Activated CD4-positive, CD25-positive, alpha-beta regulatory T cell treated with anti-CD3 and anti-CD28 coated beads, Interleukin-2, amount 50 U/mL, for 24 hours (primary cell): ENCODE measurements at regions not wholly inside any gene's neighbourhood (a gene's known extent, or its start where the extent isn't known, plus 50 kb on each side); places are given as distances from the start of the nearest gene placed in this dataset.

Experiments
- ATAC-seq, 2 donors: fragments of 150-1000 bp; cut with Tn5 transposase; one replicate each; pipeline ENCODE4 v1.10.0; 2021; ENCODE audit warnings: mild to moderate bottlenecking in 1 of 2, moderate library complexity in 1 of 2

DNA sequence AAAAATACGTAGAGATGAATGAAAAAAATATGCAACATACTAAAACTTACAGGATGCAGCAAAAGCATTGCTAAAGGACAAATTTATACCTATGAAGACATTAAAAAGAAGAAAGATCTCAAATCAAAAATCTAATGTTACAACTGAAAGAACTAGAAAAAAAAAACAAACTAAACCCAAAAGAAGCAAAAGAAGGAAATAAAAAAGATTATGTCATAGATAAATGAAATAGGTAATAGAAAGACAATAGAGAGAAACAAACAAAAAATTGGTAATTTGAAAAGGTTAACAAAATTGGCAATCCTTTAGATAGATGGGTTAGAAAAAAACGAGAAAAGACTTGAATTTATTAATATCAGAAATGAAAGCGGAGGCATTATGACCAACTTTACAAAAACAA, 1000.2 kb downstream of the TLE4 start:
- ATAC-seq, result no peak

DNA sequence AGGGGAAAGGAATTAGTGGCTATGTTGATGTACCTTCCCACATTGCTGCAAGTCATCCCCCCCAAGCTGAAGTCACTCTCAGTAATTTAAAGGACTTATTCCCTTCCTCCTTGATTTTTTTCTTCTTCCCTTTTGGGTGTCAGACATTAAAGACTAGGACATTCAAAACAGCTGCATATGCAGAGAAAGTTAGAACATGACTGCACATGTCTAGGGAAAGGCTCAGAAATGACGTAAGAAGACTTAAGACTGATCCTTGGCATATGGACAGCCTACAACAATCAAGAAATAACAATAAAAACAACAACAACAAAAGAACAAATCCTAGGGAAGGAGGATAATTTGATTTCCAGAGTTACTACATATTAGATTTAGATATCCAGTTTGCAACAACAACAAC, 997.5 kb downstream of the TLE4 start:
- ATAC-seq, result no peak

GRCh38 chr9:80561526-80561925, 989.8 kb downstream of the TLE4 start:
- ATAC-seq, result no peak

- ATAC-seq, result no peak
These were observed 989.2 kb downstream of the TLE4 start for GRCh38 chr9:80560976-80561375.

- no peak for ATAC-seq
These were observed 985.5 kb downstream of the TLE4 start for GRCh38 chr9:80557256-80557655.

DNA sequence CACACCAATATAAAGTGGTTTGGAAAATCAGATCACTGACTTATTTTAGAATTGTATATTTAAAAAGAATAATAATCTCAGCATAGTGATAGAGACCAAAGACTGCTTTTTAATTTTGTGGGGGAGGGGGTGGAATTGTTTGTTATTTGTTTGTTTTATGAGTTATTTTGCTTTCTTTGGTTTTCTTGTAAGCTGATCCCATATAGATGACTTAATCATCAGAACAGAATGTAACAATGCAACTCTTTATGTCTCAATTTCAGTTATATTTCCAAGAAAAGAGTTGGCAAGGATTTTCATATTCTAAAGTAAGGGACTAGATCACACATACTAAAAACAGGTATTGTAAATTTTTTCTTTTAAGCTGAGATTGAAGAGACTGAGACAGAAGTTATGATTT, 984.9 kb downstream of the TLE4 start:
- ATAC-seq, result no peak

DNA sequence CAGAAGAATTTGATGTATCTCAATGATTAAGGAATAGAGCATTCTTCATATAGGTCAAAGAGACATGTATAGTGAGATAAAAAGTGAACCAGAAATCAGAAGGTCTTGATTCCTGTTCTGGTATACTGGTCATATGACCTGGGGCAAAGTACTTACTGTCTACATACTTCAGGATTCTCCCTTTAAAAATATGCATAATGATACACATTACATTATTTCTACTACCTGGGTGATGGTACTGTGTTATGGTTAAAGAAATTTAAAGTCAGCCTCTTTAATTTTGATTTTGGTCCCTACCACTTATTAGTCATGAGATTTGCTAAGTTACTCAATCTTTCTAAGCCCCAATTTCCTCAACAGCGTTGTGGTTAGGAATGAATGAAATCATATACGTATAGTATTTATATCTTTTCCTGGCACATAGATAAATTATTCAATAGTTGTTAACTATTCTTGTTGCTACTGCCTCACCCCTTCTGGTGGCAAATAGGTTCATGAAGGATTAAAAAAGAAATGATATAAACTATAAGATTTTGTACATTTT, 984.1 kb downstream of the TLE4 start:
- no peak for ATAC-seq

- ATAC-seq, result no peak
These were observed 983.1 kb downstream of the TLE4 start for GRCh38 chr9:80554856-80555255.

GRCh38 chr9:80554301-80554700, 982.5 kb downstream of the TLE4 start:
- no peak for ATAC-seq

GRCh38 chr9:80552931-80553330, 981.2 kb downstream of the TLE4 start:
- ATAC-seq, result no peak

- ATAC-seq, result no peak
These were observed 978.4 kb downstream of the TLE4 start for GRCh38 chr9:80550181-80550580.

GRCh38 chr9:80547613-80548012, 975.8 kb downstream of the TLE4 start:
- no peak for ATAC-seq

- ATAC-seq, result no peak
These were observed 968.6 kb downstream of the TLE4 start for GRCh38 chr9:80540387-80540786.

DNA sequence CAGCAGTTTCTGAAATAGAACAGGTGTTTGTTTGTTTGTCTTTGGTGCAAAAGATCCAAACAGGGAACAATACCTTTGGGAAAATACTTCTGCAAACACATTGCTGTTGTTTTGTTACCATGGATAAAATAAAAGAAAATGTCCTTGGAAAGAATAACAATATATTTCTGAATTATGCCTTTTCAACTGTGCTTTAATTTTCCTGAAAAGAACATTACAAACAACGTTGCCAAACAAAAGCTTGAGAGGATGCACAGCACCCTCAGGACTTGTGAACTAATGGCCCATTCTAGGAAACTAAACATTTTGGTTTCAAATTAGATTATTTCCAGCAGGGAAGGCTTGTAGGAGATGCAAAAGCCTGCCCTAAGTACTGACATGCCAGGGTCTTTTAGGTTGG, 967.2 kb downstream of the TLE4 start:
- ATAC-seq, result no peak

DNA sequence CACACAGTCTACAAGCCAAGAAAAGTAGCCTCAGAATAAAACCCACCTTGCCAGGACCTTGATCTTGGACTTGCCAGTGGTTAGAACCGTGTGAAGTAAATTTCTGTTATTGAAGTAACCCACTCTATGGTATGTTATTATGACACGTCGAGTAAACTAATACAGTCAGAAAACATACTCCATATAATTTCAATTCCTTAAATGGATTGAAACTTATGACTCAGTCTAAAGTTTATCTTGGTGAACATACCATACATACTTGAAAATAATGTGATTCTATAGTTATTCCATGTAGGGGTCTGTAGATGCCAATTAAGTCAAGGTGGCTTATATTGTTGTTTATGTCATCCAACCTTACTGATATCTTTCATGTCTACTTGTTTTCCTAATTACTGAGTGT, 950.7 kb downstream of the TLE4 start:
- no peak for ATAC-seq

DNA sequence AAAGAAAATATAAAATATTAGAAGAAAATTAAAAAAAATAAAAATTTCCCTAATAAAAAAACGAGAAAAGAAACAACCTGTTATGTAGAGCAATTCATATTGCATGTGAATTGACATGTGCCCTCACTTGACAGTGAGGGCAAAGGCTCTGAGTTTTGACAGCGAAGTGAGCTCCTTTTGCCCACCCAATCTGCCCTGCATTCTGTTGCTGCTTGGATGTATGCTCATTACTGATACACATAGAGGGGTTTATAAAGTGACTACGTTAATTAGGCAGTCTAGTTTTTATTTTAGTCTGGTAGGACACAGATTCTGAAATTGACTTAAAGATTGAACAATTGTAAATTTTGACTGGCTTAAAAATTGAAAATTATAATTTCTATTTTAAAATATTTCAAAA, 949.4 kb downstream of the TLE4 start:
- no peak for ATAC-seq

DNA sequence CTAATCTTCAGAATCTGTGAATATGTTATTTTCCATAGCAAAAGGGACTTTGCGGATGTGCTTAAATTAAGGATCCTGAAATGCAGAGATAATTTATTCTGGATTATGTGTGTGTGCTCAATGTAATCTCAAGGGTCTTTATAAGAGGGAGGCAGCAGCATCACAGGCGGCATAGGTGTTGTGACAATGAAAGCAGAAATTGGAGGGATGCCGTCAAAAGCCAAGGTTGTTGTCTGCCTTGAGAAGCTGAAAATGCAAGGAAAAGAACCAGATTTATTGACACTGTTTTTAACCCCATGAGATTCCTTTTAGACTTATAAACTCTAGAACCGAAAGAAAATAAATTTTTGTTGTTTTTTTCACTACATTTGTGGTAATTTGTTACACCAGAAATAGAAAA, 948.5 kb downstream of the TLE4 start:
- no peak for ATAC-seq

DNA sequence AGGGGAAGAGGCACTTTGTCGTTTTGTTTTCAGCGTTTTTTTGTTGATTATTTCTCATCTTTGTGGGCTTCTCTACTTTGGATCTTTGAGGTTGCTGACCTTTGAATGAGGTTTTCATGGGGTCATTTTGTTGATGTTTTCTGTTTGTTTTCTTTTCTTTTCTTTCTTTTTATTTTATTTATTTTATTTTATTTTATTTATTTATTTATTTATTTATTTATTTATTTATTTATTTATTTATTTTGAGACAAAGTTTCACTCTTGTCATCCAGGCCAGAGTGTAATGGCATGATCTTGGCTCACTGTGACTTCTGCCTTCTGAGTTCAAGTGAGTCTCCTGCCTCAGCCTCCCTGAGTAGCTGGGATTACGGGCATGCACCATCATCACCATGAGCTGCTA, 946.7 kb downstream of the TLE4 start:
- ATAC-seq, result no peak

- no peak for ATAC-seq
These were observed 944.9 kb downstream of the TLE4 start for GRCh38 chr9:80516679-80517078.

- ATAC-seq, result no peak
These were observed 937.6 kb downstream of the TLE4 start for GRCh38 chr9:80509358-80509757.

- ATAC-seq, result no peak
These were observed 935.8 kb downstream of the TLE4 start for GRCh38 chr9:80507611-80508010.

GRCh38 chr9:80504601-80505230, 933.0 kb downstream of the TLE4 start:
- ATAC-seq, result no peak

- no peak for ATAC-seq
These were observed 932.0 kb downstream of the TLE4 start for GRCh38 chr9:80503671-80504281.

- ATAC-seq, result no peak
These were observed 930.5 kb downstream of the TLE4 start for GRCh38 chr9:80502306-80502705.

- ATAC-seq, result no peak
These were observed 929.9 kb downstream of the TLE4 start for GRCh38 chr9:80501635-80502034.
